Fibroblast of skin of left biceps (primary cell): ENCODE measurements at regions not wholly inside any gene's neighbourhood (a gene's known extent, or its start where the extent isn't known, plus 50 kb on each side); places are given as distances from the start of the nearest gene placed in this dataset.
A peak's percentile ranks its signal among the peaks of the same experiment; 100 is the strongest.

Source experiments
- DNase-seq, 2 experiments: peaks; one replicate each; pipeline ENCODE4 v3.0.0-alpha.2; 2013; ENCODE audit warnings: low read depth in 2 of 2

DNA sequence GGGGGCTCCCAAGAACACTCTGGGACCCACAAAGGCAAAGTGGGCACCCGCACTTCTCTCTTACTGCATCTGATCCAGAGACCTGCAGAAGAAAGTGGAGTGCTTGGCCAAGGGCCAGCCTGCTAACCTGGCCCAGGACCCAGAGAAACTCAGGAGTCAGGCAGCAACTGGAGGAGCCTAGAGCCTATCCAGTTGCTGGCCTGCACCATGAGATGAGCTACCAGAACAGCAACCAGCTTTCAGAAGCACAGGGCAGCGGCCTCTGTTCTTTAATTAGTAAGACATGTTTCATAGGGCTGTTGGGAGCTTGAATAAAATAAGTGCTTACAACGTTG lies 298.3 kb downstream of the GADD45G start:
- DNase-seq: no peak

- no peak for DNase-seq
These were observed 301.0 kb downstream of the GADD45G start for GRCh38 chr9:89905606-89906338.

DNA sequence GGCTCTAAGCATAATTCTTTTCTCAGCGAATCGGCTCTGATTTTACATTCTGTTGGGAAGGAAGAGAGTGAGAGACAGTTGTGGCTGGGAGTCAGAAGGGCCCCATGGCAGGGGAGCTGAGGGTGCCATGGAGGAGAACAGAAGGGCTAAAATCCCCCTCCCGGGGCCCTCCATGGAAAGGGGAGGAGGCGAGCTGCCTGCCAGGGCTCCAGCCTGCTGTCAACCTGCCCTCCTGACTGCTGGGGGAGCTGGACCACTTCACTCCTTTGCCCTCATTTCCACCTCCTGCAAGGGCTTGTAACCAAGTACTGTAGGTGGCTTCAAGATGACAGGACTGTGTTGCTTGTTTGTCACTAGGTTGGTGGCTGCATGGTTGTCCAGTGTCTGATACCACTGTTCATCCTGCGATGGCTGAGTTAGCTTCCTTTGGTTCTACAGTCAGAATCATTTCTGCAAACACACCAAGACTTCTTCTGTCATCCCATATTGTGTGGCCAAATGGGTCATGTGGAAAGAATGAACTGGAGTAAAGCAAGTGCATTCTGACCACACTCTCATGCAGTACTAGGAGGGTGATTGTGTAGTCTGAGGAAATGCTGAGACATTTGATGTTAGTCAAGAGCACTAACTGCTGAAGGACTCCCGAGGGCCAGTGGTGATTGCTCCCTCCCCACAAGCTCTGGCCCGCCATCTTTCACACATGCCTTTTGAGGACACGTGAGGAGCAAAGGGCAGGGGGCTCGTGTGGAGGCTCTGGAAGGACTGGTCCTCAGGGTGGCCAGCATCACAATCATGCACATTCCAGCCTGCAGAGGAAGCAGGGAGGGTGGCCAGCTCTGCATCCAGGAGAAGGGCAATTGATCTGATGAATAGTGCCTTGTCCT lies 307.2 kb downstream of the GADD45G start:
- no peak for DNase-seq

GRCh38 chr9:89912605-89912953 lies 307.8 kb downstream of the GADD45G start:
- no peak for DNase-seq

DNA sequence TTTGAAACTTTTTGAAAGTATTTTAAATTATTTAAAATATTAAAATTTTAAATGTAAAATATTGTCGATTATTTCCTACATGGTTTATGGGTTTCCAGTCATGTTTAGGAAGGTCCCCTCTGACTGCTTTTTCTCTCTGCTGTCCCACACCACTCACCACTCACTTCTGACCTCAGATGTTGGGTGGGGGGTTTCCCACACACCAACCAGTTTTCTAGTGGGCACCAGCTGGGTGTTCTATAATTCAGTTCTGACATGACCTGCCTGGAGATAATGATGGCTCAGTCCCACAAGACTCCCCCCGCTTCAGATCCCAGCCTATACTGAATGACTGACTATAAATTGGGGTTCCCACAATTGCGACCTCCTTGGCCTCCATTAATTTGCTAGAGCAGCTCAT lies 310.4 kb downstream of the GADD45G start:
- DNase-seq: no peak

DNA sequence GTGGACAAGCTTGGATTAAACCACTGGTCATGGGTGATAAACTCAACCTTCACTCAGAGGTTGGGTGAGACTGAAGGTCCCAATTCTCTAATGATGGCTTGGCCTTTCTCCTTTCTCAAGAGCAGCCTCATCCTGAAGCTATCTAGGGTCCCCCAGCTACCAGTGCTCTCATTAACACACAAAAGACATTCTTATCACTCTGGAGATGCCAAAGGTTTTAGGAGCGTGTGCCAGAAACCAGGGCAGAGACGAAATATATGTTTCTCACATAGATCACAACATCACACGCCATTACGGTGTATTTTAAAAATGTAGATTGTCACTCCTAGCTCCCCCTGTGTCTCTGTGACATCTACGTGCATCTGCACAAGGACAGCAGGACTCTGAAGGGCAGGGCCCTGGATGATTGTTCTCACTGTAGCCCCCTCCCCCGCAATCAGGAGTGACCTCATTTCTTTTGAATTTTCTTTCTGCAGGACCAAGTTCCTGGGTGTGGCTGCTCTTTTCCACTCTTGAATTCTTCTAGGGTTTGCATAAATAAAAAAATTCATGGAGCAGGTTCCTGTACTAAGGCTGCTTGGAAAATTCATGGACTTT lies 311.3 kb downstream of the GADD45G start:
- no peak for DNase-seq

GRCh38 chr9:89917861-89918260 lies 313.0 kb downstream of the GADD45G start:
- DNase-seq: no peak

DNA sequence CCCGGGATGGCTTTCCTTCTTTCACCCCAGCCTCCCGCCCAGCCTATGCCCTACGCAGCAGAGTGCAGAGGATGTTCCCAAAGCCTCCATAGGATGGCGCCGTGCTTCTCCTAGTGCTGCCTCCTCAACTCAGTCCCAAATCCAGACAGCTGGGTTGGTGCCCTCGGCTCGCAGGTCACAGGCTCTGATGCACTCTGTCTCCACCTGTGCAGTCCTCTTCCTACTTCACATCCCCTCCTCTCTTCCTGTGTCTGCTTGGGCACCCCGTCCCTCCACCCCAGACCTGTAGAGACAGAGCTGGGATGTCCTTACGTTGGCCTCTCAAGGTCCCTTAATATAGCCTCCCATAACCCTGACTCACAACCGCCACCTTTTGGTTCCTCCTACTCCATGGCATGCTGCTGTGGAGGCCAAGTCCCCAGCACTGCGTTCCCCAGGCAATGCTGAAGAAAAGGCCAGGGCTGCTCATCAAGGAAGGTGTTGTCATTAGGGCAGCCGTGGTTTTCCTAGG lies 314.4 kb downstream of the GADD45G start:
- DNase-seq: no peak

GRCh38 chr9:89920131-89920530 lies 315.3 kb downstream of the GADD45G start:
- no peak for DNase-seq

DNA sequence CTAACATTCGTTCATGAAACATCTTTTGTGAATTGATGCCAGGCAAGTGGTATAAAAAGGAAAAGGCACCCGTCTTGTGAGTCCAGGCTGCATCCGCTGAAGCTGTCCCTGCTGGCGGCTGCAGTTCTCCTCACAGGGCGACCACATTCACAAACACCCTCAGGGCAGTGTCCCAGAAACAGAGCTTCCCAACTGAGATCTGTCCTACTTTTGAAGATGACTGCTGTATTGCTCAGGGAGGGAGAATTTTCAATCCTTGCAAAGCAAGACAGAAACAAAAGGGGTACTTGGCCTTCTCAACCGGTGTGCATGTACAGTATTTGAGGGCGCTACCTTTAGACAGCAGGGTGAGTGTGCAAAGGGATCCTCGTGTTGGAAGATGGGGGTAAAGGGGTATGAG lies 316.1 kb downstream of the GADD45G start:
- DNase-seq: no peak

GRCh38 chr9:89922099-89922498 lies 317.3 kb downstream of the GADD45G start:
- DNase-seq: no peak

DNA sequence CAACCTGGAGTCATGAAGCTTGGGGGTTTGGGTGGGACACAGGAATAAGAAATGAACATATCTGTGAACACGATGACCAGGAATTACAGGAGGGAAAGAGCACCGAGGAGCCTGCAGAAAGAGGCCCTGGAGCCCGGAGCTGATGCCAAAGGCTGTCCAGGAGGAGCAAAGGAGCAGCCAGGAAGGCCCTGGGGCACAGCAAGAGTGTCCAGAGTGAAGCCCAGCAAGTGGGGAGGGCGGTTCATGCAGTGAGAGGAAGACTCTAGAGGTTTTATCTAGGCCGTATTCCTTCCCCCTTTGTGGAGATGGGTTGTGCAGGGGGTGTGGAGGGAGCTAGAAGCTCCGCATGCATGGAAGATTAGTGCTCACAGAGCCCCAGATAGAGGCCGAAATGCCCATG lies 318.4 kb downstream of the GADD45G start:
- no peak for DNase-seq

DNA sequence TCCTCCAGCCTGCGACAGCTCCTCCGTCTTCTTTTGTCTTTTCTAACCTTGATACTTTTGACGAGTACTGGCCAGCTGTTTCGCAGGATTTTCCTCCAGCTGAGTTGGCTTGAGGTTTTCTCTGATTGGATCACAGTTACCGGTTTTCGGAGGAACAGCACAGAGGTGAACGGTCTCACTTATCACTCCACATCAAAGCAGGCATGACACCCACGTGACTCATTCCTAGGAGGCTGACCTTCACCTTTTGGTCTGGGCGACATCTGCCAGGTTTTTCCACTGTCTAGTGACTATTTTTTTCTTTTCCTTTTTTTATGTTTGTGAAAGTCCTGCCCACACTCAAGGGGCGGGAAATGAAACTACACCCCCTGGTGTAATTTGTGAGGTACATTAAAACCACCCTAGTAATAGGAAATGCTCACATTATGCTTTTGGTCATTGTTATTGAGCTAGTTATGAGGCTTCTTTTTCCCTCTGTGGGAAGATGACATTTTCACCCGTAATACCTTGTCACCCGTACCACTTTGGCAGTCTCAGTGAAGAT lies 319.2 kb downstream of the GADD45G start:
- DNase-seq: no peak

DNA sequence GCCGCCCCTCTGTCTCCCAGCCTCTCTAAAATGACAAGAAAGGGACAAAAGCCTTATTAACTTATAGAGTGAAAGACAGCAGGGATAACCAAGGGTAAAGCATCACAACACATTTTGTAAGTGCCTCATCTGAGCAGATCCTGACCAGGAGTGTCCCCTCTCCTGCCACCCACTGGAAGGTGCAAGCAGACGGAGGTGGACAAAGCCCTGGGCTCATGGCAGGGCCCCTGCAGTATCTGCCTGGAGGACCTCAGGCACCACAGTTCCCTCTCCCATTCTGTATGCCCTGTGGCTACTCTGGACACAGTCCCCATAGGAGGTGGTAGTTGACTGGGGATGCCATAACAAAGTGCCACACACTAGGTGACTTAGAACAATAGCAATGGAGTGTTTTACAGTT lies 319.8 kb downstream of the GADD45G start:
- DNase-seq: no peak

DNA sequence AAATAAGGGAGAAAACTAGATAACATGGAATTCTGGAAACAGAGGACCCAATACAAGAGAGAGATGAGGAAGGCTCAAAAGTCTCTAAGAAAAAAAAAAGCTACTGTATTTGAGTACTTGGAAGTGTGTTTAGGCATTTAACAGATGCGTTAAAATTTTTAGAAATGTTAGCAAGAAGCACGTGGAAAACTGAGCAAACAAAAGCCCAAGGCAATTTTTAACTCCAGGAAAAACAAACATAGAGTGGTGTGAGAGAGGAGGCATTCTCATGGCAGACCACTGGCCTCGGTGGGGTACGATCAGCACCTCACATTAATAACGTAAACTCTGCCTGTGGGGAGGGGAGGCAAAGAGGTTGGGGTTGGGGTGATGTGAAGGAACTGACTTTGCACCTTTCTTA lies 321.4 kb downstream of the GADD45G start:
- no peak for DNase-seq

DNA sequence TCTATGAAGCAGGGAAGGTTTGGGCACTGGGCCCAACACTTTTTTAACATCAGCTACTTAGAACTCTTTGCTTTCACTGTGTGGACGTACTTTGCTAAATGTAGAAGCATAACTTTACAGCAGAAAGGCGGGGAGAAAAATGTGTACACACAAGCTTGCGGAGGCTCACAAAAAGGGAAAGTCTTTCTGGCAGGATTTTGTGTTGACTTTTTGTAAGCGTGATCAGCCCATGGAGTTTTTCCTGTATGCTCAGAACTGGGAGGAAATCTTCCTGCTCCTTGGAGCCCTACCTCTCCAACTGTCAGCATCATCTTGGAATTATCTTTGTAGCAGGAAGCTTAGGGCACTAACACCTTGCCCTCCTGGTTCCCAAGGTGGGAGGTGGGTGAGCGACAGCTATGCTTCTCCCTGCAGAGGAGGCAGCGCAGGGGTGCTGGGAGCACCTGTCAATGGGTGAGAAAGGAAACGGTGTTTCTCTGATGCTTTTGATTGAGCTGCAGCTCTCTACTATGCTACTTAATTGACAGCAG lies 321.9 kb downstream of the GADD45G start:
- DNase-seq: no peak

- DNase-seq: no peak
These were observed 323.3 kb downstream of the GADD45G start for GRCh38 chr9:89928106-89928505.

DNA sequence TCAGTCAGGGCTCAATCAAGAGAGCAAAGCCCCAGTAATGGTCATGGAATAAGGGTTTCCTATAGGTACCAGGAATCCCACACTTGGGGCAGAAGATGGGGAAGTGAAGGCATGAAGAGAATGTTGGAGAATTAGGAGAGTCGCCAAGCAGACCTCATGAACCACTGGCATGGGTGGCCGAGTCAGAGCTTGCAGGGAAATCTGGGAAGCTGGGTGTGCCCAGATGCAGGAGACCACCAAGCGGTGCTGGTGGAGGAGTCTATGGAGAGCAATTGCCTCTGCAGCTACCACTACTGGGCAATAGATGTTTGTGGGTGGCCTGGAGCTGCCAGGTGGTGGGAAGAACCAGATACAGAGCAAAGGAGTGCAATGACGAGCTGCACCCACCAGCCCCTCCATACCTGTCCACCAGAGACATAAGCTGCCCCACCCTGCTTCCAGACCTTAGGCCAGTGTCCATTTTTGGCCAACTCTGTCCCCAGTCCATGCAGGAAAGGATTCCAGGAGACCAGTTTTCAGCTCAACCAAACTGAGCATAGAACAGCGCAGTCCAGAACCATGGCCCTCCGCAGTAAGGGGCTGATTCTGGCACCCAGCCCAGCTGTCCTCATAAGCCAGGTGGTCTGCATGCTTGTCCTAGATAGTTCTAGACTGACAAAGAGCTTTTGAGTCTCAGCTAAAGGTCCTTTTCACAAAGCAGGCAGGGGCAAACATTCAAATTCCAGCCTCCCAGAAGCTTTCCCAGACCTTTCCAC lies 323.9 kb downstream of the GADD45G start:
- DNase-seq: no peak

DNA sequence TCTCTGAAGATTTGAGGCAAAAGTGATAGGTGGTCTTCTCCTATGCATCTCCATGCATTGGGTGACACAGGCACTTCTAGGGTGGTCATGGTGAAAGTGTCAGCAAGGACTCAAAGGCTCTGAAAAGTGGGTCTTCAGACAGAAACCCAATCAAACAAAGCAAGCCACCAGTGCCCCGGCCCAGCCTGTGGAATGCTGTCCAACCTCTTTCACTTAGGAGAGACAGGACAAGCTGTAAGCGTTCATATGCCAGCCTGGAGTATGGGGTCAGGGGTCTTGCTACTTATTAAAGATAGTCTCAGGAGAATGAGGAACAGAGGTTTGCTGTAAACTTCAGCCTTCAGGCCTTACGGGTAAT lies 324.5 kb downstream of the GADD45G start:
- DNase-seq: no peak

- DNase-seq: peak; percentile 42 to 44
These were observed 325.1 kb downstream of the GADD45G start for GRCh38 chr9:89929673-89930480.

DNA sequence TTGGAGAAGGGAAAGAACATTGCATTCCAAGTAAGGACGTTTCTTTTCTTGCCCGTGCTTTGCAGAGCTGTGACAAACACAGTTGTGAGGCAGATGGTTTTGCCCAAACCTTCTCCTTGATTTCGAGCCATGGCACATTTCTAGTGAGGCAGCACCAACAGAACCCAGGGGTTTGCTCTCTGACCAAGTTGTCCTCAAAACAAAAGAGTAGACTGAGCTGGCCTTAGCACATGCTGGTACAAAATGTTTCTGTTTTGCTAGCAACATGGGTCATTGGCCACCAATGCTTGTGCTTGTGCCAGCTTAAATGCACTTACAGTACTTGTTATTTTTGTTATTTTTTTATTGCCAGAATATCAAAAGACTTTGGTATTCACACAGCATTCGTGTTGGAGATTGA lies 328.8 kb downstream of the GADD45G start:
- no peak for DNase-seq
